ENCODE measurements at regions not wholly inside any gene's neighbourhood (a gene's known extent, or its start where the extent isn't known, plus 50 kb on each side); places are given as distances from the start of the nearest gene placed in this dataset.

- Histone ChIP-seq H3K9me3 (ENCODE audit: control insufficient read depth, low read depth, low read length) (no peaks in the 10 kb centered on the region), H3K4me1 (ENCODE audit: control insufficient read depth, extremely low read depth, insufficient read depth, low read length) (peaks cover 2% of the 10 kb centered on the region), H3K27ac (ENCODE audit: control insufficient read depth, insufficient read depth, low read length) (no peak overlapping the region), H4K20me1 (ENCODE audit: control insufficient read depth, extremely low read depth, insufficient read depth, low read length) (no peaks in the 10 kb centered on the region), H3K4me3 (ENCODE audit: control insufficient read depth in 2 of 3, extremely low read depth in 1 of 3, insufficient read depth in 2 of 3, low read depth in 1 of 3, low read length in 3 of 3) (no peak overlapping the region), H3K9me1 (ENCODE audit: control insufficient read depth, extremely low read depth, insufficient read depth, low read length) (no peaks in the 10 kb centered on the region), H2AFZ (ENCODE audit: control insufficient read depth, low read length) (no peak overlapping the region), H3K79me2 (ENCODE audit: control insufficient read depth, insufficient read depth, low read length) (no peaks in the 10 kb centered on the region), H3K27me3 (ENCODE audit: control insufficient read depth, extremely low read depth, insufficient read depth, low read length) (no peaks in the 10 kb centered on the region), H3K36me3 (ENCODE audit: control insufficient read depth in 2 of 2, extremely low read depth in 1 of 2, insufficient read depth in 2 of 2, low read length in 2 of 2) (no peaks in the 10 kb centered on the region), H3K4me2 (ENCODE audit: control insufficient read depth, extremely low read depth, insufficient read depth, low read depth, low read length) (no peak overlapping the region), H3K9ac (ENCODE audit: control insufficient read depth, extremely low read depth, insufficient read depth, low read length) (no peak overlapping the region)
- no peak for TF ChIP-seq CTCF (optimal IDR thresholded peaks at IDR 0.05 in 1 of 3, IDR thresholded peaks at IDR 0.05 in 1 of 3, conservative IDR thresholded peaks at IDR 0.05 in 1 of 3; ENCODE audit: extremely low read depth in 1 of 3, insufficient read depth in 2 of 3, low read length in 3 of 3)
- TF ChIP-seq EZH2 (IDR thresholded peaks at IDR 0.05; ENCODE audit: low read length), result no peak
- FAIRE-seq, result no peak
- dilution Hi-C loops (cut with MboI; ENCODE audit: extremely low pct_ligation_motif_present, low sequenced_read_pairs), result no loop called here
- no peak for DNase-seq (ENCODE audit: low read depth, low spot score)
Observed at GRCh38 chr6:142633317-142633716, 311.7 kb downstream of the HIVEP2 start.

- DNase-seq (ENCODE audit: low read depth, low spot score) (no peak), FAIRE-seq (peak; percentile 76)
- no peak overlapping the region for H2AFZ ChIP-seq (ENCODE audit: control insufficient read depth, low read length)
- H3K9me3 ChIP-seq (ENCODE audit: control insufficient read depth, low read depth, low read length), result no peaks in the 10 kb centered on the region
- H3K36me3 ChIP-seq (ENCODE audit: control insufficient read depth in 2 of 2, extremely low read depth in 1 of 2, insufficient read depth in 2 of 2, low read length in 2 of 2), result no peaks in the 10 kb centered on the region
- no peak overlapping the region for H3K27ac ChIP-seq (ENCODE audit: control insufficient read depth, insufficient read depth, low read length)
- H4K20me1 ChIP-seq (ENCODE audit: control insufficient read depth, extremely low read depth, insufficient read depth, low read length), result no peaks in the 10 kb centered on the region
- H3K27me3 ChIP-seq (ENCODE audit: control insufficient read depth, extremely low read depth, insufficient read depth, low read length), result no peaks in the 10 kb centered on the region
- H3K4me2 ChIP-seq (ENCODE audit: control insufficient read depth, extremely low read depth, insufficient read depth, low read depth, low read length), result no peak overlapping the region
- peaks cover 2% of the 10 kb centered on the region for H3K4me1 ChIP-seq (ENCODE audit: control insufficient read depth, extremely low read depth, insufficient read depth, low read length)
- dilution Hi-C loops (cut with MboI; ENCODE audit: extremely low pct_ligation_motif_present, low sequenced_read_pairs), result no loop called here
- no peak for TF ChIP-seq CTCF (optimal IDR thresholded peaks at IDR 0.05 in 1 of 3, IDR thresholded peaks at IDR 0.05 in 1 of 3, conservative IDR thresholded peaks at IDR 0.05 in 1 of 3; ENCODE audit: extremely low read depth in 1 of 3, insufficient read depth in 2 of 3, low read length in 3 of 3)
- no peak for TF ChIP-seq EZH2 (IDR thresholded peaks at IDR 0.05; ENCODE audit: low read length)
- H3K9ac ChIP-seq (ENCODE audit: control insufficient read depth, extremely low read depth, insufficient read depth, low read length), result no peak overlapping the region
- H3K79me2 ChIP-seq (ENCODE audit: control insufficient read depth, insufficient read depth, low read length), result no peaks in the 10 kb centered on the region
- no peaks in the 10 kb centered on the region for H3K9me1 ChIP-seq (ENCODE audit: control insufficient read depth, extremely low read depth, insufficient read depth, low read length)
- H3K4me3 ChIP-seq (ENCODE audit: control insufficient read depth in 2 of 3, extremely low read depth in 1 of 3, insufficient read depth in 2 of 3, low read depth in 1 of 3, low read length in 3 of 3), result no peak overlapping the region
Observed at GRCh38 chr6:142635130-142635529, 309.8 kb downstream of the HIVEP2 start.
